GM13976 (cell line): ENCODE measurements at regions not wholly inside any gene's neighbourhood (a gene's known extent, or its start where the extent isn't known, plus 50 kb on each side); places are given as distances from the start of the nearest gene placed in this dataset.

Experiments used
- DNase-seq: peaks from one replicate; pipeline ENCODE4 v3.0.0; 2012; ENCODE audit warnings: low spot score
- in situ Hi-C: fragments of 300-500 bp; cut with MboI; formaldehyde crosslinking; loops from one replicate; pipeline ENCODE4 v1.12.0; 2022; ENCODE audit warnings: low sequenced_read_pairs, mixed read lengths, inconsistent platforms; ENCODE audit not compliant: unreplicated experiment
- TF ChIP-seq, protein P1 (sequence below): IDR thresholded peaks from 2 replicates; pipeline ENCODE4 v1.5.1; 2012; ENCODE audit warnings: borderline replicate concordance, mild to moderate bottlenecking; ENCODE audit not compliant: insufficient read depth; ENCODE audit errors: extremely low read depth, missing control alignments, control extremely low read depth

DNA sequence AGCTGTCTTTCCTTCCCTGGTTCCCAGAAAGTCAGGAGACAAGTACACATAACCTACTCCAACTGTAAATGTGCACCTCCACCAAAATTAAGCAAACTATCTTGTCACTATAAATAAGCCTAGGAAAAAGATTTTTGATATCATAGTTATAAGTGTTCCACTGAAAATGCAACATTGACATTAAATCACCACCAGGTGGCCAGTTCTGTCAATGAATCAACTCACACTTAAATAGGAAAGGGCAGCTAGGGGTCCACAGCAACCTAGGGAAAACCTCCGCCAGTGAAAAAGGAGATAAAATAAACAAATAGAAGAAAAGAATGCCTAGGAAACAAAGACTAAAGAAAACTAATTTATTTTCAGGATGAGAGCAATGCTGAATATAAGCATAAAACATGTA lies 243.0 kb upstream of the PTPRD start:
- TF ChIP-seq, protein P1, sequence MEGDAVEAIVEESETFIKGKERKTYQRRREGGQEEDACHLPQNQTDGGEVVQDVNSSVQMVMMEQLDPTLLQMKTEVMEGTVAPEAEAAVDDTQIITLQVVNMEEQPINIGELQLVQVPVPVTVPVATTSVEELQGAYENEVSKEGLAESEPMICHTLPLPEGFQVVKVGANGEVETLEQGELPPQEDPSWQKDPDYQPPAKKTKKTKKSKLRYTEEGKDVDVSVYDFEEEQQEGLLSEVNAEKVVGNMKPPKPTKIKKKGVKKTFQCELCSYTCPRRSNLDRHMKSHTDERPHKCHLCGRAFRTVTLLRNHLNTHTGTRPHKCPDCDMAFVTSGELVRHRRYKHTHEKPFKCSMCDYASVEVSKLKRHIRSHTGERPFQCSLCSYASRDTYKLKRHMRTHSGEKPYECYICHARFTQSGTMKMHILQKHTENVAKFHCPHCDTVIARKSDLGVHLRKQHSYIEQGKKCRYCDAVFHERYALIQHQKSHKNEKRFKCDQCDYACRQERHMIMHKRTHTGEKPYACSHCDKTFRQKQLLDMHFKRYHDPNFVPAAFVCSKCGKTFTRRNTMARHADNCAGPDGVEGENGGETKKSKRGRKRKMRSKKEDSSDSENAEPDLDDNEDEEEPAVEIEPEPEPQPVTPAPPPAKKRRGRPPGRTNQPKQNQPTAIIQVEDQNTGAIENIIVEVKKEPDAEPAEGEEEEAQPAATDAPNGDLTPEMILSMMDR: no peak
- no peak for DNase-seq
- in situ Hi-C loops: no loop called here

- no peak for DNase-seq
- in situ Hi-C loops: no loop called here
- TF ChIP-seq, protein P1: no peak
Measured at GRCh38 chr9:10858817-10859216, 246.0 kb upstream of the PTPRD start.

DNA sequence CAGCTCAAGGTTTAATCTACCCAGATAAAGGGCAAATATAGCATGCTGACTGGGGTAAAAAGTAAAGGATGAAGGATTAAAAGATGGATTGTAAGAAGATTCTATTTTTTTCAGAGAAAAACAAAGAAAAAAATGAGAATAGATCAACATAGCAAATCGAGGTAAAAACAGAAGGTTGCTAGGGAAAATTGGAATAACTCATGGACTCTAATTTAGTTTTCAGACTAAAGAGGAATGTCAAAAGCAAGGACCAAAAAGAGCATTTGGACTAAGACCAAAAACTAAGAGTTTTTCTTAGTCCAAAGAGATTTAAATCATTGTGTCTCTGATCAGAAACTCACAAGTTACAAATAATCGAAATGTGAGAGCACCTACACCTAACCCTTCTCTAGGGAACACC lies 250.7 kb upstream of the PTPRD start:
- TF ChIP-seq, protein P1: no peak
- no peak for DNase-seq
- in situ Hi-C loops: no loop called here

- DNase-seq: no peak
- in situ Hi-C loops: no loop called here
- TF ChIP-seq, protein P1: no peak
Measured at GRCh38 chr9:10867194-10867593, 254.4 kb upstream of the PTPRD start.

DNA sequence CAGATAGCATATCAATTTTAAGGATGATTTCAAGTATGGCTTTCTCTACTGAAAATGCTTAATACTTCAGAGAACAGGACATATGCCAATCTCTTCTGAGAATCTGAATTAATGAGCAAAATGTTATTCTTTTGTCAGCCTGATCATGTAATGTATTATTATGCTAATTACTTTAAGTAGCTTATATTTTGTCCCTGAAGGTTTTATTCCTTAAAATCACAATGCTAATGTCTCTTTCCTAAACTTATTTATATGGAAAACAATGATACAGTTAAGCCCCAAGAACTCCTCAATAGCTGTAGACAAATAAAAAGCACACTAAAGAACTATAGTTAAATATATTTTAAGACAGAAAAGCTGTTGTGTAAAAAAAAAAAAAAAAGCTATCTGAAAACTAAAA lies 256.9 kb upstream of the PTPRD start:
- in situ Hi-C loops: no loop called here
- TF ChIP-seq, protein P1: no peak
- no peak for DNase-seq

DNA sequence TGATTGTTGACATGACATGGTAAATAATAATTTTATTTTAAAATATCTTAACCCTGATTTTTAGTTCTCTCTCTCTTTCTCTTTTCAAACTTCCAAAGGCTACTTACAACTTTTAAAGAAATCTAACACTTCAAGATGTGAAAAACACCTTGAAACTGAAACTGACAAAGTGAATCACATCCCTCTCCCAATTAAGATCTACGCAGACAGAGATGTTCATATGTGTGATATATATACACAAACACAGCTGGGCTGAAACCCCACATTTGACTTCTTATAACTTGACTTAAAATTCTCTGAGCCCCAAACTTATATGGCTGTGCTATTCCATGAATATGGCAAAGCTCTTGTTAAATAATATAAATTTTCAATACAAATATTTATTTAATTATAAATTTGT lies 261.2 kb upstream of the PTPRD start:
- TF ChIP-seq, protein P1: no peak
- in situ Hi-C loops: no loop called here
- DNase-seq: no peak

DNA sequence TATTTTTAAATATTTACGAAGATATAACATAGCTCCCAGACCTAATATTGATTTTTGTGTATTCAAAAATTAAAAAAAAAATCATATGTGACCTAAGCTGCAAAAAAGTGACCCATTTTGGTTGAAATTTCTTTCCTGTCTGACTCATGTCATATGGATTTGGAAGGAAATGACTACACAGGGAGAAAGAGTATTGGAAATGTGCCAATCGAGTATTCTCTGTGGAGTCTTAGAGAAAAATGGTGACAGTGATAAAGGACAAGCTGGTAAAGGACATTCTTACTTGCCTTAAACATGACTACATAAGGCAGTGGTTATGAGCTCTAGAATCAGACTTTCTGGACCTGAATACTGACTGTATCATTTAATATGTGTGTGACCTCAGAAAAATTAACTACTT lies 262.9 kb upstream of the PTPRD start:
- TF ChIP-seq, protein P1: no peak
- DNase-seq: no peak
- in situ Hi-C loops: no loop called here
